SK-N-SH (cell line): ENCODE measurements at regions not wholly inside any gene's neighbourhood (a gene's known extent, or its start where the extent isn't known, plus 50 kb on each side); places are given as distances from the start of the nearest gene placed in this dataset.

ENCODE experiments used
- CTCF ChIA-PET: fragments of 300-600, 350-600 bp; formaldehyde crosslinking; extraction: SDS; loops from one replicate; lab custom pipeline; 2021; lab: Yijun Ruan, JAX
- POLR2A ChIA-PET: fragments of 350-600 bp; sonication (Branson Sonifier 250); formaldehyde crosslinking; extraction: SDS; loops from one replicate; lab custom pipeline; 2020; ENCODE audit warnings: antibody characterized with exemption, inconsistent platforms; lab: Yijun Ruan, JAX
- DNase-seq: peaks from one replicate; pipeline ENCODE4 v3.0.0; 2012
- H2AFZ ChIP-seq: fragments of 200-600 bp; sonication (generic); 2 replicates; pipeline ENCODE4 v1.8.1; 2016; ENCODE audit warnings: antibody characterized with exemption, mild to moderate bottlenecking, low read depth
- H3F3A ChIP-seq: fragments of 200-600 bp; sonication (generic); replicated peaks from 2 replicates; pipeline ENCODE3; 2016; ENCODE audit warnings: antibody characterized with exemption, mild to moderate bottlenecking; ENCODE audit not compliant: insufficient read depth
- H3K27ac ChIP-seq, 2 experiments: fragments of 200-500 bp in 1 of 2; fragments of 200-600 bp in 1 of 2; sonication (Bioruptor generic) in 1 of 2; sonication (generic), shearing (Covaris generic) in 1 of 2; 2 replicates each; pipeline versions ENCODE4 v1.5.1 to v1.6.1; 2014 to 2016; ENCODE audit warnings: low read depth in 2 of 2, inconsistent platforms in 1 of 2, low read length in 1 of 2, mild to moderate bottlenecking in 1 of 2, mixed read lengths in 1 of 2
- H3K27me3 ChIP-seq: fragments of 200-600 bp; sonication (generic), shearing (Covaris generic); 2 replicates; pipeline ENCODE4 v1.6.1; 2016; ENCODE audit warnings: mixed run types; ENCODE audit not compliant: insufficient read depth
- H3K36me3 ChIP-seq, 2 experiments: fragments of 200-500 bp in 1 of 2; fragments of 200-600 bp in 1 of 2; sonication (Bioruptor generic) in 1 of 2; sonication (generic) in 1 of 2; replicated peaks in 1 of 2; 2 replicates each; pipeline versions ENCODE3 to v1.5.1; 2014 to 2016; ENCODE audit warnings: low read length in 1 of 2, mild to moderate bottlenecking in 1 of 2; ENCODE audit not compliant: insufficient read depth in 2 of 2, control insufficient read depth in 1 of 2
- H3K4me1 ChIP-seq, 2 experiments: fragments of 200-500 bp in 1 of 2; fragments of 200-600 bp in 1 of 2; sonication (Bioruptor generic) in 1 of 2; sonication (generic), shearing (Covaris generic) in 1 of 2; 2 replicates each; pipeline versions ENCODE4 v1.5.1 to v1.6.1; 2014 to 2016; ENCODE audit warnings: low read depth in 1 of 2, low read length in 1 of 2, mixed run types in 1 of 2; ENCODE audit not compliant: insufficient read depth in 2 of 2, control insufficient read depth in 1 of 2
- H3K4me2 ChIP-seq: fragments of 200-600 bp; sonication (generic), shearing (Covaris generic); 2 replicates; pipeline ENCODE4 v1.6.1; 2017; ENCODE audit warnings: mixed run types
- H3K4me3 ChIP-seq, 2 experiments: fragments of 200-500 bp in 1 of 2; fragments of 200-600 bp in 1 of 2; sonication (Bioruptor generic) in 1 of 2; sonication (generic), shearing (Covaris generic) in 1 of 2; 2 replicates each; pipeline versions ENCODE4 v1.5.1 to v1.8.1; 2014 to 2016; ENCODE audit warnings: low read depth in 2 of 2, inconsistent platforms in 1 of 2, low read length in 1 of 2, mild to moderate bottlenecking in 1 of 2, mixed read lengths in 1 of 2, moderate library complexity in 1 of 2
- H3K79me2 ChIP-seq: fragments of 200-600 bp; sonication (generic); 2 replicates; pipeline ENCODE4 v1.8.1; 2017; ENCODE audit warnings: mild to moderate bottlenecking; ENCODE audit not compliant: insufficient read depth
- H3K9ac ChIP-seq: fragments of 200-600 bp; sonication (generic); 2 replicates; pipeline ENCODE4 v1.6.1; 2017; ENCODE audit warnings: mixed run types
- H3K9me2 ChIP-seq: fragments of 200-600 bp; sonication (generic); 2 replicates; pipeline ENCODE4 v1.6.1; 2017; ENCODE audit warnings: mixed run types
- H3K9me3 ChIP-seq: fragments of 200-600 bp; sonication (generic); 2 replicates; pipeline ENCODE4 v1.6.1; 2017; ENCODE audit warnings: mixed run types, mild to moderate bottlenecking, moderate library complexity
- H4K20me1 ChIP-seq: fragments of 200-600 bp; sonication (generic); 2 replicates; pipeline ENCODE4 v1.6.1; 2017; ENCODE audit warnings: mild to moderate bottlenecking, mixed run types; ENCODE audit not compliant: insufficient read depth
- ELF1 ChIP-seq: IDR thresholded peaks from 2 replicates; pipeline ENCODE4 v1.4.0; 2012
- EP300 ChIP-seq, 2 experiments: IDR thresholded peaks; 2 replicates each; pipeline versions ENCODE4 v1.4.0 to v1.6.1; 2012; ENCODE audit warnings: borderline replicate concordance in 1 of 2, low read depth in 1 of 2, low read length in 1 of 2
- EZH2phosphoT487 ChIP-seq: fragments of 200-600 bp; sonication (generic); IDR thresholded peaks from 2 replicates; pipeline ENCODE4 v1.6.1; 2017; ENCODE audit warnings: low read depth, mixed run types, mild to moderate bottlenecking, antibody characterized with exemption, moderate library complexity, borderline replicate concordance
- FOXJ3 ChIP-seq: sonication (generic); formaldehyde crosslinking; IDR thresholded peaks from 2 replicates; pipeline ENCODE4 v1.5.1; 2020; ENCODE audit warnings: mild to moderate bottlenecking, missing genetic modification reagents
- FOXM1 ChIP-seq: IDR thresholded peaks from 2 replicates; pipeline ENCODE4 v1.4.0; 2012; ENCODE audit warnings: low read depth, mild to moderate bottlenecking
- GABPA ChIP-seq: IDR thresholded peaks from 2 replicates; pipeline ENCODE4 v1.4.0; 2012; ENCODE audit warnings: low read depth, mild to moderate bottlenecking
- GATA2 ChIP-seq: sonication (generic); formaldehyde crosslinking; IDR thresholded peaks from 2 replicates; pipeline ENCODE4 v1.5.0; 2020; ENCODE audit warnings: mild to moderate bottlenecking, missing genetic modification reagents
- IRF3 ChIP-seq: fragments of 150-350 bp; IDR thresholded peaks from 2 replicates; pipeline ENCODE4 v1.6.1; 2016; ENCODE audit warnings: mild to moderate bottlenecking, low read depth, low read length
- JUND ChIP-seq: IDR thresholded peaks from 2 replicates; pipeline ENCODE4 v1.4.0; 2012
- MXI1 ChIP-seq: IDR thresholded peaks from 2 replicates; pipeline ENCODE4 v1.6.1; 2012; ENCODE audit warnings: mild to moderate bottlenecking, low read depth, low read length, improper control_type of control experiment
- NFIC ChIP-seq: IDR thresholded peaks from 2 replicates; pipeline ENCODE4 v1.4.0; 2012; ENCODE audit warnings: borderline replicate concordance
- NRF1 ChIP-seq: IDR thresholded peaks from 2 replicates; pipeline ENCODE4 v1.6.1; 2012; ENCODE audit warnings: low read depth, mild to moderate bottlenecking, low read length
- POLR2AphosphoS5 ChIP-seq: IDR thresholded peaks from 2 replicates; pipeline ENCODE4 v1.6.1; 2012; ENCODE audit warnings: low read depth, low read length
- RAD21 ChIP-seq: IDR thresholded peaks from 2 replicates; pipeline ENCODE4 v1.6.1; 2012; ENCODE audit warnings: mild to moderate bottlenecking, low read length
- REST ChIP-seq: IDR thresholded peaks from 2 replicates; pipeline ENCODE4 v1.6.1; 2012; ENCODE audit warnings: mild to moderate bottlenecking, low read depth, low read length, moderate library complexity
- SMC3 ChIP-seq: IDR thresholded peaks from 2 replicates; pipeline ENCODE4 v1.6.1; 2012; ENCODE audit warnings: low read depth, low read length, improper control_type of control experiment
- TAF1 ChIP-seq: IDR thresholded peaks from 2 replicates; pipeline ENCODE4 v1.6.1; 2012; ENCODE audit warnings: low read depth, mild to moderate bottlenecking, low read length, moderate library complexity, borderline replicate concordance
- USF1 ChIP-seq: IDR thresholded peaks from 2 replicates; pipeline ENCODE4 v1.4.0; 2012; ENCODE audit warnings: low read depth, borderline replicate concordance
- ZBTB33 ChIP-seq: IDR thresholded peaks from 2 replicates; pipeline ENCODE4 v1.4.0; 2012; ENCODE audit warnings: low read depth, borderline replicate concordance
- WGBS: methylation state at CpG from one replicate; pipeline ENCODE4 v1.1.6; 2017; ENCODE audit warnings: low lambda C conversion rate; 5-methylcytosine and 5-hydroxymethylcytosine counted together
- TF ChIP-seq, protein P1 (sequence below): fragments of 150-350 bp; IDR thresholded peaks from 2 replicates; pipeline ENCODE4 v1.6.1; 2017; ENCODE audit warnings: antibody characterized with exemption, low read length, low read depth, borderline replicate concordance

- Histone ChIP-seq H3K36me3 (no peaks in the 10 kb centered on the region), H3K9ac (no peak overlapping the region), H3K4me1 (no peaks in the 10 kb centered on the region), H3K27ac (no peak overlapping the region), H3K9me2 (no peaks in the 10 kb centered on the region), H3K4me2 (no peak overlapping the region), H3K79me2 (no peaks in the 10 kb centered on the region), H3K4me3 (no peak overlapping the region), H3K9me3 (no peaks in the 10 kb centered on the region), H4K20me1 (no peaks in the 10 kb centered on the region), H3F3A (no peaks in the 10 kb centered on the region), H3K27me3 (peaks cover 73% of the 10 kb centered on the region), H2AFZ (no peak overlapping the region)
- POLR2A ChIA-PET, result no interaction called here
- TF ChIP-seq SMC3 (no peak), NRF1 (no peak), GABPA (no peak), GATA2 (CRISPR knock-in tag) (no peak), POLR2AphosphoS5 (no peak)
- WGBS, result 16% methylated on average over 17 of the region's 17 CpGs
- CTCF ChIA-PET, result interaction anchor here (1.4 kb wide), 1 partner anchor 10 kb away, joined by 4 read pairs; no protein-coding TSS in a partner anchor
- no peak for DNase-seq
Measured at GRCh38 chr6:28737750-28738395, 185.9 kb downstream of the TRIM27 start.

GRCh38 chr6:28738396-28738765 lies 185.4 kb downstream of the TRIM27 start:
- H3K36me3 ChIP-seq, result no peaks in the 10 kb centered on the region
- no peak for DNase-seq
- no peak overlapping the region for H3K9ac ChIP-seq
- H3K4me2 ChIP-seq, result no peak overlapping the region
- H3K27me3 ChIP-seq, result peaks cover 73% of the 10 kb centered on the region
- no peaks in the 10 kb centered on the region for H3K9me2 ChIP-seq
- H3K4me3 ChIP-seq, result no peak overlapping the region
- no peaks in the 10 kb centered on the region for H3F3A ChIP-seq
- ChIA-PET CTCF (interaction anchor here (1.4 kb wide), 1 partner anchor 10 kb away, joined by 4 read pairs; no protein-coding TSS in a partner anchor), POLR2A (no interaction called here)
- H3K79me2 ChIP-seq, result no peaks in the 10 kb centered on the region
- no peaks in the 10 kb centered on the region for H3K9me3 ChIP-seq
- WGBS, result 7% methylated on average over 16 of the region's 16 CpGs
- no peaks in the 10 kb centered on the region for H4K20me1 ChIP-seq
- no peak overlapping the region for H3K27ac ChIP-seq
- no peak overlapping the region for H2AFZ ChIP-seq
- H3K4me1 ChIP-seq, result no peaks in the 10 kb centered on the region
- TF ChIP-seq, protein P1, sequence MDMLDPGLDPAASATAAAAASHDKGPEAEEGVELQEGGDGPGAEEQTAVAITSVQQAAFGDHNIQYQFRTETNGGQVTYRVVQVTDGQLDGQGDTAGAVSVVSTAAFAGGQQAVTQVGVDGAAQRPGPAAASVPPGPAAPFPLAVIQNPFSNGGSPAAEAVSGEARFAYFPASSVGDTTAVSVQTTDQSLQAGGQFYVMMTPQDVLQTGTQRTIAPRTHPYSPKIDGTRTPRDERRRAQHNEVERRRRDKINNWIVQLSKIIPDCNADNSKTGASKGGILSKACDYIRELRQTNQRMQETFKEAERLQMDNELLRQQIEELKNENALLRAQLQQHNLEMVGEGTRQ, result no peak
- TF ChIP-seq USF1, result no peak
- TF ChIP-seq NFIC, result no peak
- no peak for TF ChIP-seq RAD21
- TF ChIP-seq MXI1, result no peak
- TF ChIP-seq ZBTB33, result no peak
- no peak for TF ChIP-seq REST
- no peak for TF ChIP-seq IRF3
- TF ChIP-seq EP300 (IDR thresholded peaks at IDR 0.05; ENCODE audit: borderline replicate concordance in 1 of 2, low read depth in 1 of 2, low read length in 1 of 2), result no peak
- TF ChIP-seq SMC3, result no peak
- no peak for TF ChIP-seq FOXJ3 (CRISPR knock-in tag)
- no peak for TF ChIP-seq JUND
- no peak for TF ChIP-seq TAF1
- TF ChIP-seq FOXM1, result no peak
- no peak for TF ChIP-seq EZH2phosphoT487
- TF ChIP-seq ELF1, result no peak
